Nephron progenitor cell (in vitro differentiated cells): ENCODE measurements at regions not wholly inside any gene's neighbourhood (a gene's known extent, or its start where the extent isn't known, plus 50 kb on each side); places are given as distances from the start of the nearest gene placed in this dataset.

Experiments used
- DNase-seq: peaks from one replicate; pipeline ENCODE4 v3.0.0; 2021
- H3K27ac Mint-ChIP-seq: 2 replicates; pipeline ENCODE4 v1.8.0; 2021; ENCODE audit warnings: mild to moderate bottlenecking, moderate library complexity, mixed read lengths
- H3K27me3 Mint-ChIP-seq: 2 replicates; pipeline ENCODE4 v1.8.0; 2021; ENCODE audit warnings: mild to moderate bottlenecking, low read depth, mixed read lengths; ENCODE audit not compliant: poor library complexity
- H3K36me3 Mint-ChIP-seq: 2 replicates; pipeline ENCODE4 v1.8.0; 2021; ENCODE audit warnings: low read depth, mixed read lengths
- H3K4me1 Mint-ChIP-seq: 2 replicates; pipeline ENCODE4 v1.8.0; 2021; ENCODE audit warnings: mixed read lengths
- H3K4me3 Mint-ChIP-seq: 2 replicates; pipeline ENCODE4 v1.8.0; 2021; ENCODE audit warnings: mild to moderate bottlenecking, moderate library complexity, mixed read lengths
- H3K9me3 Mint-ChIP-seq: 2 replicates; pipeline ENCODE4 v1.8.0; 2021; ENCODE audit warnings: mild to moderate bottlenecking, moderate library complexity, mixed read lengths
- TF ChIP-seq, protein P1 (sequence below): fragments of 200-600 bp; sonication (generic); IDR thresholded peaks from 2 replicates; pipeline ENCODE4 v1.5.0; 2021; ENCODE audit warnings: antibody characterized with exemption

- H3K36me3 Mint-ChIP-seq, result no peaks in the 10 kb centered on the region
- H3K27me3 Mint-ChIP-seq, result no peaks in the 10 kb centered on the region
- no peak overlapping the region for H3K27ac Mint-ChIP-seq
- peaks cover 44% of the 10 kb centered on the region for H3K9me3 Mint-ChIP-seq
- TF ChIP-seq, protein P1, sequence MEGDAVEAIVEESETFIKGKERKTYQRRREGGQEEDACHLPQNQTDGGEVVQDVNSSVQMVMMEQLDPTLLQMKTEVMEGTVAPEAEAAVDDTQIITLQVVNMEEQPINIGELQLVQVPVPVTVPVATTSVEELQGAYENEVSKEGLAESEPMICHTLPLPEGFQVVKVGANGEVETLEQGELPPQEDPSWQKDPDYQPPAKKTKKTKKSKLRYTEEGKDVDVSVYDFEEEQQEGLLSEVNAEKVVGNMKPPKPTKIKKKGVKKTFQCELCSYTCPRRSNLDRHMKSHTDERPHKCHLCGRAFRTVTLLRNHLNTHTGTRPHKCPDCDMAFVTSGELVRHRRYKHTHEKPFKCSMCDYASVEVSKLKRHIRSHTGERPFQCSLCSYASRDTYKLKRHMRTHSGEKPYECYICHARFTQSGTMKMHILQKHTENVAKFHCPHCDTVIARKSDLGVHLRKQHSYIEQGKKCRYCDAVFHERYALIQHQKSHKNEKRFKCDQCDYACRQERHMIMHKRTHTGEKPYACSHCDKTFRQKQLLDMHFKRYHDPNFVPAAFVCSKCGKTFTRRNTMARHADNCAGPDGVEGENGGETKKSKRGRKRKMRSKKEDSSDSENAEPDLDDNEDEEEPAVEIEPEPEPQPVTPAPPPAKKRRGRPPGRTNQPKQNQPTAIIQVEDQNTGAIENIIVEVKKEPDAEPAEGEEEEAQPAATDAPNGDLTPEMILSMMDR, result no peak
- no peak for DNase-seq
- H3K4me3 Mint-ChIP-seq, result no peak overlapping the region
- no peaks in the 10 kb centered on the region for H3K4me1 Mint-ChIP-seq
These were observed 85.1 kb upstream of the TTC34 start for GRCh38 chr1:2886631-2887030.

DNA sequence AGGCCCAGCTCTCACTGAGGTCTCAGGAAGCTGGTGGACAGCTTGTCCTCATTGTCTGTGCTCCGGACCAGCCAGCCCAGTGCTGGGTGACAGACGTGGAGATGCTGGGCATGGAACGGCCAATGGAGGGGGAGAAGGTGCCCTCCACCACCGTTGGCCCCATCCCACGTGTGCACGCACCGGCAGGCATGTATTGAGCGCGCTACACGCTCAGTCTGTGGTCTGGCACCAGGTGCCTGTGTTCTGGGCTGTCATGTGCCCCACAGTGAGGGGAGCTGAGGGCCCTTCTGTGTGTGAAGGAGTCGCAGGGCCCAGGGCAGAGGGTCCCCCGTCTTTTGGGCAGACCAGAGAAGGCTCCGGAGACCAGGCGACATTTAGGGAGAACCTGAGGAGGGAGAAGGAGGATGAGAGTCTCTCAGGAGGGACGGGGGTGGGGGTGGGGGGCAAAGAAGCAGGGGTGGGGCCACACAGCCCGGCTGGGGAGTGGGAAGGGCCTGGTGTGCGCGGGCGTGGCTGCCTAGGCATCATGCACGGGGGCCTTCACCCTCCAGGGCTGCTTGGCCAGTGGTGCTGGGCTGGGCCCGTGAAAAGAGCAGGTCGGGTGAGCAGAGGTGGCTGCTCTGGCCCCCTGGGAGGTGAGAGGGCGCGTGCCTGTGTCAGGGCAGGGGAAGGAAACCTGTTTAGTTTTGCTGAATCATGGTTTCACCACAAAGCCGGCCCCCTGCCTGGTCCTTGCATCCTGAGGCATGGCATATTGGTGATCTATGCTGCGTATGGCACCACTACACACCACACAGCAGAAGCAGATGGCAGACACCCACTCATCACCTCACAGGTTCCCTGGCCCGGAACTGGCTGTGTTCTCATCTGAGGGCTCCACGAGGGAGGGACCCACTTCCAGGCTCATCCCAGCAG lies 86.7 kb upstream of the TTC34 start:
- Mint-ChIP-seq H3K27me3 (no peaks in the 10 kb centered on the region), H3K9me3 (peaks cover 49% of the 10 kb centered on the region), H3K4me3 (no peak overlapping the region), H3K4me1 (peaks cover 4% of the 10 kb centered on the region), H3K27ac (no peak overlapping the region), H3K36me3 (no peaks in the 10 kb centered on the region)
- TF ChIP-seq, protein P1, result no peak
- DNase-seq, result no peak

GRCh38 chr1:2890221-2890850 lies 88.8 kb upstream of the TTC34 start:
- DNase-seq, result no peak
- Mint-ChIP-seq H3K4me1 (peaks cover 4% of the 10 kb centered on the region), H3K4me3 (no peak overlapping the region), H3K36me3 (no peaks in the 10 kb centered on the region), H3K9me3 (peaks cover 55% of the 10 kb centered on the region), H3K27me3 (peaks cover 3% of the 10 kb centered on the region), H3K27ac (no peak overlapping the region)
- TF ChIP-seq, protein P1, result no peak

- TF ChIP-seq, protein P1, result no peak
- Mint-ChIP-seq H3K27me3 (peaks cover 3% of the 10 kb centered on the region), H3K4me3 (no peak overlapping the region), H3K4me1 (peaks cover 4% of the 10 kb centered on the region), H3K36me3 (no peaks in the 10 kb centered on the region), H3K9me3 (peaks cover 58% of the 10 kb centered on the region), H3K27ac (no peak overlapping the region)
- DNase-seq, result peak; percentile 18
These were observed 90.5 kb upstream of the TTC34 start for GRCh38 chr1:2891923-2892448.

- TF ChIP-seq, protein P1, result no peak
These were observed 92.1 kb upstream of the TTC34 start for GRCh38 chr1:2893473-2894120.

More at GRCh38 chr1:2893473-2894120, 92.1 kb upstream of the TTC34 start:
- Mint-ChIP-seq H3K36me3 (no peaks in the 10 kb centered on the region), H3K27ac (no peak overlapping the region), H3K4me1 (peaks cover 4% of the 10 kb centered on the region), H3K4me3 (no peak overlapping the region), H3K27me3 (peaks cover 3% of the 10 kb centered on the region), H3K9me3 (peaks cover 72% of the 10 kb centered on the region)
- DNase-seq, result no peak
